ENCODE measurements at regions not wholly inside any gene's neighbourhood (a gene's known extent, or its start where the extent isn't known, plus 50 kb on each side); places are given as distances from the start of the nearest gene placed in this dataset.

GRCh38 chr7:155228894-155229293 lies 68.8 kb upstream of the INSIG1 start:
- Histone ChIP-seq H3K27ac (ENCODE audit: low read depth in 1 of 2, low read length in 2 of 2) (no peak overlapping the region), H3K9ac (ENCODE audit: insufficient read depth, low read length, poor library complexity, severe bottlenecking) (no peak overlapping the region), H3K27me3 (ENCODE audit: control insufficient read depth in 2 of 2, insufficient read depth in 2 of 2, low read length in 2 of 2) (no peaks in the 10 kb centered on the region), H3K4me3 (replicated peaks in 1 of 3; ENCODE audit: low read depth in 2 of 3, low read length in 3 of 3) (no peak overlapping the region), H3K79me2 (ENCODE audit: insufficient read depth, low read length) (no peaks in the 10 kb centered on the region), H3K4me2 (replicated peaks; ENCODE audit: extremely low read depth, low read length, poor library complexity, severe bottlenecking) (no peak overlapping the region), H3K36me3 (replicated peaks in 1 of 2; ENCODE audit: control insufficient read depth in 1 of 2, insufficient read depth in 2 of 2, low read length in 2 of 2) (no peaks in the 10 kb centered on the region), H3K9me3 (replicated peaks in 1 of 2; ENCODE audit: control insufficient read depth in 1 of 2, insufficient read depth in 1 of 2, low read length in 2 of 2) (no peaks in the 10 kb centered on the region), H3K4me1 (ENCODE audit: control insufficient read depth in 1 of 2, insufficient read depth in 2 of 2, low read length in 2 of 2) (no peaks in the 10 kb centered on the region), H2AFZ (ENCODE audit: insufficient read depth, low read depth, low read length, poor library complexity, severe bottlenecking) (no peak overlapping the region), H4K20me1 (ENCODE audit: insufficient read depth, low read length) (no peaks in the 10 kb centered on the region)
- H3K4me1 Mint-ChIP-seq = no peaks in the 10 kb centered on the region
- H3K4me3 Mint-ChIP-seq = no peak overlapping the region
- H3K9me3 Mint-ChIP-seq = no peaks in the 10 kb centered on the region
- intact Hi-C loops (cut with micrococcal nuclease) = no loop called here
- H3K27me3 Mint-ChIP-seq (ENCODE audit: low read depth in 3 of 3) = peaks cover 2 to 6% (median 3%) of the 10 kb centered on the region in 3 donors
- 93% methylated on average over 7 of the region's 9 CpGs for WGBS (ENCODE audit: insufficient coverage)
- peak overlapping the region in 1 of 7 donors; percentile 5 for H3K27ac Mint-ChIP-seq
- TF ChIP-seq CTCF (IDR thresholded peaks at IDR 0.05) = no peak
- H3K36me3 Mint-ChIP-seq = no peaks in the 10 kb centered on the region
- no peak for DNase-seq

- Mint-ChIP-seq H3K9me3 (no peaks in the 10 kb centered on the region), H3K36me3 (no peaks in the 10 kb centered on the region), H3K4me1 (no peaks in the 10 kb centered on the region), H3K27me3 (ENCODE audit: low read depth in 3 of 3) (peaks cover 2 to 6% (median 3%) of the 10 kb centered on the region in 3 donors), H3K4me3 (no peak overlapping the region), H3K27ac (no peak overlapping the region)
- Histone ChIP-seq H3K79me2 (ENCODE audit: insufficient read depth, low read length) (no peaks in the 10 kb centered on the region), H3K9ac (ENCODE audit: insufficient read depth, low read length, poor library complexity, severe bottlenecking) (no peak overlapping the region), H3K4me2 (replicated peaks; ENCODE audit: extremely low read depth, low read length, poor library complexity, severe bottlenecking) (no peak overlapping the region), H3K27ac (ENCODE audit: low read depth in 1 of 2, low read length in 2 of 2) (no peak overlapping the region), H4K20me1 (ENCODE audit: insufficient read depth, low read length) (no peaks in the 10 kb centered on the region), H3K4me1 (ENCODE audit: control insufficient read depth in 1 of 2, insufficient read depth in 2 of 2, low read length in 2 of 2) (no peaks in the 10 kb centered on the region), H3K27me3 (ENCODE audit: control insufficient read depth in 2 of 2, insufficient read depth in 2 of 2, low read length in 2 of 2) (no peaks in the 10 kb centered on the region), H3K9me3 (replicated peaks in 1 of 2; ENCODE audit: control insufficient read depth in 1 of 2, insufficient read depth in 1 of 2, low read length in 2 of 2) (no peaks in the 10 kb centered on the region), H2AFZ (ENCODE audit: insufficient read depth, low read depth, low read length, poor library complexity, severe bottlenecking) (no peak overlapping the region), H3K36me3 (replicated peaks in 1 of 2; ENCODE audit: control insufficient read depth in 1 of 2, insufficient read depth in 2 of 2, low read length in 2 of 2) (no peaks in the 10 kb centered on the region), H3K4me3 (replicated peaks in 1 of 3; ENCODE audit: low read depth in 2 of 3, low read length in 3 of 3) (no peak overlapping the region)
- no peak for DNase-seq
- WGBS (ENCODE audit: insufficient coverage) = 95% methylated on average over 9 of the region's 14 CpGs
- no peak for TF ChIP-seq CTCF (IDR thresholded peaks at IDR 0.05)
- intact Hi-C loops (cut with micrococcal nuclease) = no loop called here
Measured at GRCh38 chr7:155229548-155230168, 68.0 kb upstream of the INSIG1 start.
